Liver (tissue), 8 donors: ENCODE measurements at regions not wholly inside any gene's neighbourhood (a gene's known extent, or its start where the extent isn't known, plus 50 kb on each side); places are given as distances from the start of the nearest gene placed in this dataset.

Experiments used
- DNase-seq: peaks from one replicate; pipeline ENCODE4 v3.0.0-alpha.2; 2017; ENCODE audit warnings: low spot score
- H3K27ac ChIP-seq, 2 donors: one replicate each; pipeline ENCODE4 v1.7.0; 2013; ENCODE audit warnings: inconsistent platforms in 2 of 2, low read length in 2 of 2, control low read depth in 1 of 2, low read depth in 1 of 2, mild to moderate bottlenecking in 1 of 2
- H3K27me3 ChIP-seq, 4 donors: one replicate each; pipeline versions ENCODE4 v1.6.1 to v1.7.0; 2013; ENCODE audit warnings: low read length in 3 of 4, inconsistent platforms in 1 of 4, mild to moderate bottlenecking in 1 of 4, moderate library complexity in 1 of 4; ENCODE audit not compliant: control insufficient read depth in 4 of 4, insufficient read depth in 4 of 4
- H3K36me3 ChIP-seq, 4 donors: one replicate each; pipeline versions ENCODE4 v1.6.1 to v1.7.0; 2013; ENCODE audit warnings: low read length in 3 of 4, mild to moderate bottlenecking in 3 of 4, low read depth in 1 of 4, moderate library complexity in 1 of 4; ENCODE audit not compliant: control insufficient read depth in 4 of 4, insufficient read depth in 3 of 4
- H3K4me1 ChIP-seq, 4 donors: one replicate each; pipeline versions ENCODE4 v1.6.1 to v1.7.0; 2013; ENCODE audit warnings: low read length in 3 of 4, mild to moderate bottlenecking in 3 of 4, moderate library complexity in 1 of 4; ENCODE audit not compliant: control insufficient read depth in 4 of 4, insufficient read depth in 4 of 4
- H3K4me3 ChIP-seq, 3 donors: one replicate each; pipeline versions ENCODE4 v1.6.1 to v1.7.0; 2013; ENCODE audit warnings: low read length in 3 of 3, control low read depth in 1 of 3, low read depth in 1 of 3, mild to moderate bottlenecking in 1 of 3
- H3K9ac ChIP-seq, 2 donors: one replicate each; pipeline ENCODE4 v1.7.0; 2013; ENCODE audit warnings: low read length in 2 of 2, mild to moderate bottlenecking in 2 of 2, moderate library complexity in 2 of 2, control low read depth in 1 of 2, low read depth in 1 of 2
- H3K9me3 ChIP-seq, 4 donors: one replicate each; pipeline versions ENCODE4 v1.6.1 to v1.7.0; 2013; ENCODE audit warnings: low read length in 3 of 4; ENCODE audit not compliant: control insufficient read depth in 4 of 4
- EGR1 ChIP-seq, 2 donors: IDR thresholded peaks; 2 replicates each; pipeline ENCODE4 v1.6.1; 2016 to 2018; ENCODE audit warnings: antibody characterized with exemption in 2 of 2, low read depth in 2 of 2
- FOXA2 ChIP-seq: IDR thresholded peaks from 2 replicates; pipeline ENCODE4 v1.6.1; 2016; ENCODE audit warnings: antibody characterized with exemption
- GABPA ChIP-seq, 2 donors: IDR thresholded peaks in 1 of 2; conservative IDR thresholded peaks in 1 of 2; 2 replicates each; pipeline ENCODE4 v1.6.1; 2016; ENCODE audit warnings: antibody characterized with exemption in 2 of 2, mild to moderate bottlenecking in 1 of 2, moderate library complexity in 1 of 2
- HNF4A ChIP-seq, 2 donors: conservative IDR thresholded peaks; 2 replicates each; pipeline ENCODE4 v1.6.1; 2016; ENCODE audit warnings: antibody characterized with exemption in 2 of 2, mild to moderate bottlenecking in 2 of 2
- HNF4G ChIP-seq: IDR thresholded peaks from 2 replicates; pipeline ENCODE4 v1.6.1; 2016; ENCODE audit warnings: antibody characterized with exemption
- JUND ChIP-seq, 2 donors: IDR thresholded peaks; 2 replicates each; pipeline ENCODE4 v1.6.1; 2016; ENCODE audit warnings: antibody characterized with exemption in 2 of 2
- RAD21 ChIP-seq, 2 donors: IDR thresholded peaks; 2 replicates each; pipeline ENCODE4 v1.6.1; 2016; ENCODE audit warnings: antibody characterized with exemption in 2 of 2, mild to moderate bottlenecking in 2 of 2
- SP1 ChIP-seq: IDR thresholded peaks from 2 replicates; pipeline ENCODE4 v1.6.1; 2018; ENCODE audit warnings: antibody characterized with exemption, mild to moderate bottlenecking
- TAF1 ChIP-seq: conservative IDR thresholded peaks from 2 replicates; pipeline ENCODE4 v1.6.1; 2016; ENCODE audit warnings: antibody characterized with exemption, mild to moderate bottlenecking
- YY1 ChIP-seq: IDR thresholded peaks from 2 replicates; pipeline ENCODE4 v1.6.1; 2016; ENCODE audit warnings: antibody characterized with exemption, mild to moderate bottlenecking
- WGBS: extraction: QIAGEN DNeasy Blood & Tissue Kit; methylation state at CpG from one replicate; pipeline ENCODE4 v1.1.7; 2013; 5-methylcytosine and 5-hydroxymethylcytosine counted together
- TF ChIP-seq, protein P1 (sequence below): IDR thresholded peaks from 2 replicates; pipeline ENCODE4 v1.6.1; 2016; ENCODE audit warnings: antibody characterized with exemption
- TF ChIP-seq, protein P2 (sequence below): IDR thresholded peaks from 2 replicates; pipeline ENCODE4 v1.6.1; 2016; ENCODE audit warnings: antibody characterized with exemption
- TF ChIP-seq, protein P3 (sequence below): IDR thresholded peaks from 2 replicates; pipeline ENCODE4 v1.6.1; 2016; ENCODE audit warnings: antibody characterized with exemption
- TF ChIP-seq, protein P4 (sequence below): IDR thresholded peaks from 2 replicates; pipeline ENCODE4 v1.6.1; 2016; ENCODE audit warnings: antibody characterized with exemption, mild to moderate bottlenecking
- TF ChIP-seq, protein P5 (sequence below): fragments of 150-350 bp; IDR thresholded peaks from 2 replicates; pipeline ENCODE4 v1.5.1; 2017; ENCODE audit warnings: improper control_type of control experiment, low read depth, low read length; ENCODE audit not compliant: missing input control
- donor health status: healthy.
- donor health status: healthy.
- donor health status: healthy.
- donor health status: healthy.
- donor health status: healthy.

DNA sequence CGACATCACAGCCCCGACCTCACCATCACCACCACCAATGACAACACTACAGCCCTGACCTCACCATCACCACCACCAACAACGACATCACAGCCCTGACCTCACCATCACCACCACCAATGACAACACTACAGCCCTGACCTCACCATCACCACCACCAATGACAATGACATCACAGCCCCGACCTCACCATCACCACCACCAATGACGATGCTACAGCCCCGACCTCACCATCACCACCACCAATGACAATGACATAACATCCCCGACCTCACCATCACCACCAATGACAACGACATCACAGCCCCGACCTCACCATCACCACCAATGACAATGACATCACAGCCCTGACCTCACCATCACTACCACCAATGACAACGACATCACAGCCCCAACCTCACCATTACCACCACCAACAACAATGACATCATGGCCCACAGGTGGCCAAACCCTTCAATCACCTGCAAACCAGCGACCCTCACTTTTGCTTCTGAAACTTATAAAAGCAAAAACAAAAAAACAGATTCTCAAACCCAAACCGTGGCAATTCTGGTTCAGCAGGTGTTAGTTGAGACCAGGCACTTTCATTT lies 70.7 kb upstream of the TMEM18 start:
- WGBS: 93% methylated on average over 12 of the region's 12 CpGs
- TF ChIP-seq, protein P1, sequence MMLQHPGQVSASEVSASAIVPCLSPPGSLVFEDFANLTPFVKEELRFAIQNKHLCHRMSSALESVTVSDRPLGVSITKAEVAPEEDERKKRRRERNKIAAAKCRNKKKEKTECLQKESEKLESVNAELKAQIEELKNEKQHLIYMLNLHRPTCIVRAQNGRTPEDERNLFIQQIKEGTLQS: no peak
- TF ChIP-seq, protein P2, sequence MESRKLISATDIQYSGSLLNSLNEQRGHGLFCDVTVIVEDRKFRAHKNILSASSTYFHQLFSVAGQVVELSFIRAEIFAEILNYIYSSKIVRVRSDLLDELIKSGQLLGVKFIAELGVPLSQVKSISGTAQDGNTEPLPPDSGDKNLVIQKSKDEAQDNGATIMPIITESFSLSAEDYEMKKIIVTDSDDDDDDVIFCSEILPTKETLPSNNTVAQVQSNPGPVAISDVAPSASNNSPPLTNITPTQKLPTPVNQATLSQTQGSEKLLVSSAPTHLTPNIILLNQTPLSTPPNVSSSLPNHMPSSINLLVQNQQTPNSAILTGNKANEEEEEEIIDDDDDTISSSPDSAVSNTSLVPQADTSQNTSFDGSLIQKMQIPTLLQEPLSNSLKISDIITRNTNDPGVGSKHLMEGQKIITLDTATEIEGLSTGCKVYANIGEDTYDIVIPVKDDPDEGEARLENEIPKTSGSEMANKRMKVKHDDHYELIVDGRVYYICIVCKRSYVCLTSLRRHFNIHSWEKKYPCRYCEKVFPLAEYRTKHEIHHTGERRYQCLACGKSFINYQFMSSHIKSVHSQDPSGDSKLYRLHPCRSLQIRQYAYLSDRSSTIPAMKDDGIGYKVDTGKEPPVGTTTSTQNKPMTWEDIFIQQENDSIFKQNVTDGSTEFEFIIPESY: no peak
- no peak for TF ChIP-seq SP1
- H3K27me3 ChIP-seq: peaks cover 0 to 4% (median 1%) of the 10 kb centered on the region in 4 donors
- H3K4me1 ChIP-seq: no peaks in the 10 kb centered on the region
- no peak for DNase-seq
- no peaks in the 10 kb centered on the region for H3K36me3 ChIP-seq
- H3K9me3 ChIP-seq: no peaks in the 10 kb centered on the region
- no peak overlapping the region for H3K27ac ChIP-seq
- no peak overlapping the region for H3K4me3 ChIP-seq
- no peak overlapping the region for H3K9ac ChIP-seq

DNA sequence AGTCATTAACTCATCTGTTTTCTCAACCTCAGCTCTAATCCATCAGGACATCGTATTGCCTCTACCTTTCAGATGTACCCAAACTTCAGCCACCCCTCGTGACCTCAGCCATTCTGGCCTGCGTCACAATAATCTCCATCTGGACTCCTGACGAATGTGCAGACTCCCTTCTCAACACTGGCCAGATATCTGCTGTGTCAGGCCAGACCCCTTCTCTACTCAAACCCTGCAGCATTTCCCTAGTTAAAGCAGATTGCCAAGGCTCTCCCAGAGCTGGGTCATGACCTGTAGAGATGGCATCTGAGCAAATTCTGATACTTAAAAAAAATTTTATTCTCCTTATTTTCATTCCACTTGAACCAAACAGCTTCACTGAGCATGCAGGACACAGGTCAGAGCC lies 69.5 kb upstream of the TMEM18 start:
- H3K27ac ChIP-seq: no peak overlapping the region
- peaks cover 0 to 3% (median 0%) of the 10 kb centered on the region in 4 donors for H3K27me3 ChIP-seq
- no peaks in the 10 kb centered on the region for H3K36me3 ChIP-seq
- H3K9ac ChIP-seq: no peak overlapping the region
- no peak for DNase-seq
- H3K4me1 ChIP-seq: no peaks in the 10 kb centered on the region
- H3K4me3 ChIP-seq: no peak overlapping the region
- H3K9me3 ChIP-seq: no peaks in the 10 kb centered on the region
- 75% methylated on average over 4 of the region's 4 CpGs for WGBS
- TF ChIP-seq JUND (IDR thresholded peaks at IDR 0.05) (no peak), HNF4G (no peak), HNF4A (conservative IDR thresholded peaks at IDR 0.05) (no peak), YY1 (no peak), GABPA (IDR thresholded peaks at IDR 0.05 in 1 of 2, conservative IDR thresholded peaks at IDR 0.05 in 1 of 2) (no peak), FOXA2 (no peak), TAF1 (no peak), RAD21 (IDR thresholded peaks at IDR 0.05) (no peak), EGR1 (IDR thresholded peaks at IDR 0.05; ENCODE audit: low read depth in 2 of 2) (no peak), SP1 (no peak)
- TF ChIP-seq, protein P2: no peak
- TF ChIP-seq, protein P3, sequence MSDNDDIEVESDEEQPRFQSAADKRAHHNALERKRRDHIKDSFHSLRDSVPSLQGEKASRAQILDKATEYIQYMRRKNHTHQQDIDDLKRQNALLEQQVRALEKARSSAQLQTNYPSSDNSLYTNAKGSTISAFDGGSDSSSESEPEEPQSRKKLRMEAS: no peak
- TF ChIP-seq, protein P1: no peak
- TF ChIP-seq, protein P4, sequence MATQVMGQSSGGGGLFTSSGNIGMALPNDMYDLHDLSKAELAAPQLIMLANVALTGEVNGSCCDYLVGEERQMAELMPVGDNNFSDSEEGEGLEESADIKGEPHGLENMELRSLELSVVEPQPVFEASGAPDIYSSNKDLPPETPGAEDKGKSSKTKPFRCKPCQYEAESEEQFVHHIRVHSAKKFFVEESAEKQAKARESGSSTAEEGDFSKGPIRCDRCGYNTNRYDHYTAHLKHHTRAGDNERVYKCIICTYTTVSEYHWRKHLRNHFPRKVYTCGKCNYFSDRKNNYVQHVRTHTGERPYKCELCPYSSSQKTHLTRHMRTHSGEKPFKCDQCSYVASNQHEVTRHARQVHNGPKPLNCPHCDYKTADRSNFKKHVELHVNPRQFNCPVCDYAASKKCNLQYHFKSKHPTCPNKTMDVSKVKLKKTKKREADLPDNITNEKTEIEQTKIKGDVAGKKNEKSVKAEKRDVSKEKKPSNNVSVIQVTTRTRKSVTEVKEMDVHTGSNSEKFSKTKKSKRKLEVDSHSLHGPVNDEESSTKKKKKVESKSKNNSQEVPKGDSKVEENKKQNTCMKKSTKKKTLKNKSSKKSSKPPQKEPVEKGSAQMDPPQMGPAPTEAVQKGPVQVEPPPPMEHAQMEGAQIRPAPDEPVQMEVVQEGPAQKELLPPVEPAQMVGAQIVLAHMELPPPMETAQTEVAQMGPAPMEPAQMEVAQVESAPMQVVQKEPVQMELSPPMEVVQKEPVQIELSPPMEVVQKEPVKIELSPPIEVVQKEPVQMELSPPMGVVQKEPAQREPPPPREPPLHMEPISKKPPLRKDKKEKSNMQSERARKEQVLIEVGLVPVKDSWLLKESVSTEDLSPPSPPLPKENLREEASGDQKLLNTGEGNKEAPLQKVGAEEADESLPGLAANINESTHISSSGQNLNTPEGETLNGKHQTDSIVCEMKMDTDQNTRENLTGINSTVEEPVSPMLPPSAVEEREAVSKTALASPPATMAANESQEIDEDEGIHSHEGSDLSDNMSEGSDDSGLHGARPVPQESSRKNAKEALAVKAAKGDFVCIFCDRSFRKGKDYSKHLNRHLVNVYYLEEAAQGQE: no peak
- TF ChIP-seq, protein P5, sequence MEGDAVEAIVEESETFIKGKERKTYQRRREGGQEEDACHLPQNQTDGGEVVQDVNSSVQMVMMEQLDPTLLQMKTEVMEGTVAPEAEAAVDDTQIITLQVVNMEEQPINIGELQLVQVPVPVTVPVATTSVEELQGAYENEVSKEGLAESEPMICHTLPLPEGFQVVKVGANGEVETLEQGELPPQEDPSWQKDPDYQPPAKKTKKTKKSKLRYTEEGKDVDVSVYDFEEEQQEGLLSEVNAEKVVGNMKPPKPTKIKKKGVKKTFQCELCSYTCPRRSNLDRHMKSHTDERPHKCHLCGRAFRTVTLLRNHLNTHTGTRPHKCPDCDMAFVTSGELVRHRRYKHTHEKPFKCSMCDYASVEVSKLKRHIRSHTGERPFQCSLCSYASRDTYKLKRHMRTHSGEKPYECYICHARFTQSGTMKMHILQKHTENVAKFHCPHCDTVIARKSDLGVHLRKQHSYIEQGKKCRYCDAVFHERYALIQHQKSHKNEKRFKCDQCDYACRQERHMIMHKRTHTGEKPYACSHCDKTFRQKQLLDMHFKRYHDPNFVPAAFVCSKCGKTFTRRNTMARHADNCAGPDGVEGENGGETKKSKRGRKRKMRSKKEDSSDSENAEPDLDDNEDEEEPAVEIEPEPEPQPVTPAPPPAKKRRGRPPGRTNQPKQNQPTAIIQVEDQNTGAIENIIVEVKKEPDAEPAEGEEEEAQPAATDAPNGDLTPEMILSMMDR: no peak
